Astrocyte (in vitro differentiated cells and primary cell): ENCODE measurements at regions not wholly inside any gene's neighbourhood (a gene's known extent, or its start where the extent isn't known, plus 50 kb on each side); places are given as distances from the start of the nearest gene placed in this dataset.

Experiments used
- DNase-seq: peaks from one replicate; pipeline ENCODE4 v3.0.0-alpha.2; 2010; ENCODE audit warnings: low read depth
- FAIRE-seq: peaks from 2 replicates; lab custom pipeline; 2011; peaks lifted over from hg19 to GRCh38; lab: Jason Lieb, UNC
- H2AFZ ChIP-seq: 2 replicates; pipeline ENCODE4 v1.6.0; 2012; ENCODE audit warnings: low read depth, low read length, inconsistent platforms
- H3K27ac ChIP-seq: 2 replicates; pipeline ENCODE4 v1.5.1; 2011; ENCODE audit warnings: low read depth, low read length, inconsistent platforms
- H3K27me3 ChIP-seq: 2 replicates; pipeline ENCODE4 v1.6.0; 2011; ENCODE audit warnings: low read length, inconsistent platforms; ENCODE audit not compliant: insufficient read depth
- H3K36me3 ChIP-seq: 2 replicates; pipeline ENCODE4 v1.5.1; 2011; ENCODE audit warnings: low read length, inconsistent platforms; ENCODE audit not compliant: insufficient read depth
- H3K4me1 ChIP-seq: 2 replicates; pipeline ENCODE4 v1.5.1; 2011; ENCODE audit warnings: low read length, inconsistent platforms; ENCODE audit not compliant: insufficient read depth
- H3K4me2 ChIP-seq: 2 replicates; pipeline ENCODE4 v1.6.0; 2012; ENCODE audit warnings: low read length, inconsistent platforms
- H3K4me3 ChIP-seq: 2 replicates; pipeline ENCODE4 v1.5.1; 2011; ENCODE audit warnings: low read depth, mild to moderate bottlenecking, low read length, inconsistent platforms; ENCODE audit not compliant: insufficient read depth
- H3K79me2 ChIP-seq: 2 replicates; pipeline ENCODE4 v1.6.0; 2012; ENCODE audit warnings: mild to moderate bottlenecking, low read length, inconsistent platforms; ENCODE audit not compliant: insufficient read depth
- H3K9ac ChIP-seq: 2 replicates; pipeline ENCODE4 v1.6.0; 2012; ENCODE audit warnings: mild to moderate bottlenecking, low read length, inconsistent platforms
- H3K9me3 ChIP-seq: 2 replicates; pipeline ENCODE4 v1.5.1; 2012; ENCODE audit warnings: low read depth, mild to moderate bottlenecking, low read length, inconsistent platforms; ENCODE audit not compliant: insufficient read depth
- H4K20me1 ChIP-seq: 2 replicates; pipeline ENCODE4 v1.6.0; 2012; ENCODE audit warnings: low read length, inconsistent platforms; ENCODE audit not compliant: insufficient read depth
- H3K27ac Mint-ChIP-seq: one replicate; pipeline ENCODE4 v1.8.0; 2021; ENCODE audit warnings: mild to moderate bottlenecking, mixed read lengths; ENCODE audit not compliant: unreplicated experiment
- H3K27me3 Mint-ChIP-seq: one replicate; pipeline ENCODE4 v1.8.0; 2021; ENCODE audit warnings: low read depth, mixed read lengths; ENCODE audit not compliant: unreplicated experiment
- H3K36me3 Mint-ChIP-seq: one replicate; pipeline ENCODE4 v1.8.0; 2021; ENCODE audit warnings: low read depth, mixed read lengths; ENCODE audit not compliant: unreplicated experiment
- H3K4me1 Mint-ChIP-seq: one replicate; pipeline ENCODE4 v1.8.0; 2021; ENCODE audit warnings: low read depth, mixed read lengths; ENCODE audit not compliant: unreplicated experiment
- H3K4me3 Mint-ChIP-seq: one replicate; pipeline ENCODE4 v1.8.0; 2021; ENCODE audit warnings: mild to moderate bottlenecking, moderate library complexity, mixed read lengths; ENCODE audit not compliant: unreplicated experiment
- H3K9me3 Mint-ChIP-seq: one replicate; pipeline ENCODE4 v1.8.0; 2021; ENCODE audit warnings: mild to moderate bottlenecking, mixed read lengths; ENCODE audit not compliant: unreplicated experiment
- EZH2 ChIP-seq: IDR thresholded peaks from 2 replicates; pipeline ENCODE4 v1.6.1; 2012; ENCODE audit warnings: mild to moderate bottlenecking, low read length, inconsistent platforms; ENCODE audit not compliant: insufficient read depth
- TF ChIP-seq, protein P1 (sequence below): IDR thresholded peaks from 2 replicates; pipeline ENCODE4 v1.5.1; 2011; ENCODE audit warnings: low read depth, mild to moderate bottlenecking, inconsistent platforms, low read length, moderate library complexity; ENCODE audit not compliant: insufficient read depth

DNA sequence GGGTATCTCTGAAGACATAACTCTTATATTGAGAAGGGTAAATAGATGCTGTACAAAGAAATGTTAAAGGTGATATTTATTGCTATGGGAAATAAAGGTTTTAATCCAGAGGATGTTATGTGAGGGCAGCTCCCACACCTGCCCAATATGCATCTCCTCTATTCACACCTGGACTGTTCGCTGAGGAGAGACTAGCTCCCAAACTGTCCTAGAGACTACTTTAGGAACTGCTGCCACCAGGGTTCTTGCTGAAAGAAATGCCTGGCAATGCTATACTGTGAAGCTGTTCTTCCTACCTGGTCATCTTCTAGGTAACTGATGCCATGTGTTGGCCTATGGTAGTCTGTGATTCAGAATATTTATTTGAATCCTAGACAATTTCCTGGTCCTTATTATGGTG, 1421.5 kb upstream of the SPRY2 start:
- Histone ChIP-seq H4K20me1 (no peaks in the 10 kb centered on the region), H3K4me1 (no peaks in the 10 kb centered on the region), H3K9me3 (peaks cover 5% of the 10 kb centered on the region)

DNA sequence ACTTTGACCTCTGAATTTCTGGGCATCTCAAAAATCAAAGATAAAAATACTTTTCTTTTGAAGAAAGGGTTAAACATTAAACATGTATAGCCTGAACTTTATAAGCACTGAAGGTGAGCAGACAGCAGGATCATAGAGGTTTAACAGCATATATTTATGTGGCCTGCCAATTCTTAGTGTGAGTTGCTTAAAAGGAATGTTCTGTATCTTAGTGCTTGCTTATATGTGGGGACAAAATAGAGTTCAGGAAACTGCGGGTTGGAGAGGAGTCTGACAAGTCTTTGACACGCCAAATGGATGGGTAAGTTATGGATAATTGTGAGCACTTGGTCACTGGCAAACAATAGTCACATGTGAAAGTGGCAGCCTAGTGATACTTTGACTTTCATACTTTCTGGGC, 1419.4 kb upstream of the SPRY2 start:
- Histone ChIP-seq H3K36me3 (no peaks in the 10 kb centered on the region), H3K9me3 (peaks cover 5% of the 10 kb centered on the region), H4K20me1 (no peaks in the 10 kb centered on the region), H3K27ac (no peak overlapping the region), H3K4me2 (no peak overlapping the region), H2AFZ (no peak overlapping the region), H3K4me3 (no peak overlapping the region), H3K27me3 (no peaks in the 10 kb centered on the region), H3K79me2 (no peaks in the 10 kb centered on the region), H3K9ac (no peak overlapping the region), H3K4me1 (no peaks in the 10 kb centered on the region)
- DNase-seq (no peak), FAIRE-seq (no peak)
- H3K4me3 Mint-ChIP-seq: no peak overlapping the region
- H3K9me3 Mint-ChIP-seq: no peaks in the 10 kb centered on the region
- H3K27ac Mint-ChIP-seq: no peak overlapping the region
- H3K4me1 Mint-ChIP-seq: no peaks in the 10 kb centered on the region
- TF ChIP-seq, protein P1, sequence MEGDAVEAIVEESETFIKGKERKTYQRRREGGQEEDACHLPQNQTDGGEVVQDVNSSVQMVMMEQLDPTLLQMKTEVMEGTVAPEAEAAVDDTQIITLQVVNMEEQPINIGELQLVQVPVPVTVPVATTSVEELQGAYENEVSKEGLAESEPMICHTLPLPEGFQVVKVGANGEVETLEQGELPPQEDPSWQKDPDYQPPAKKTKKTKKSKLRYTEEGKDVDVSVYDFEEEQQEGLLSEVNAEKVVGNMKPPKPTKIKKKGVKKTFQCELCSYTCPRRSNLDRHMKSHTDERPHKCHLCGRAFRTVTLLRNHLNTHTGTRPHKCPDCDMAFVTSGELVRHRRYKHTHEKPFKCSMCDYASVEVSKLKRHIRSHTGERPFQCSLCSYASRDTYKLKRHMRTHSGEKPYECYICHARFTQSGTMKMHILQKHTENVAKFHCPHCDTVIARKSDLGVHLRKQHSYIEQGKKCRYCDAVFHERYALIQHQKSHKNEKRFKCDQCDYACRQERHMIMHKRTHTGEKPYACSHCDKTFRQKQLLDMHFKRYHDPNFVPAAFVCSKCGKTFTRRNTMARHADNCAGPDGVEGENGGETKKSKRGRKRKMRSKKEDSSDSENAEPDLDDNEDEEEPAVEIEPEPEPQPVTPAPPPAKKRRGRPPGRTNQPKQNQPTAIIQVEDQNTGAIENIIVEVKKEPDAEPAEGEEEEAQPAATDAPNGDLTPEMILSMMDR: no peak
- no peak for TF ChIP-seq EZH2
- no peaks in the 10 kb centered on the region for H3K36me3 Mint-ChIP-seq
- H3K27me3 Mint-ChIP-seq: no peaks in the 10 kb centered on the region

More for the DNA sequence above, 1421.5 kb upstream of the SPRY2 start:
- H3K4me3 ChIP-seq: no peak overlapping the region
- DNase-seq (no peak), FAIRE-seq (no peak)
- no peak for TF ChIP-seq EZH2
- TF ChIP-seq, protein P1: no peak
- no peak overlapping the region for H3K27ac Mint-ChIP-seq
- H3K9ac ChIP-seq: no peak overlapping the region
- no peaks in the 10 kb centered on the region for H3K36me3 ChIP-seq
- H3K4me3 Mint-ChIP-seq: no peak overlapping the region
- H3K4me2 ChIP-seq: no peak overlapping the region
- H3K36me3 Mint-ChIP-seq: no peaks in the 10 kb centered on the region
- H3K79me2 ChIP-seq: no peaks in the 10 kb centered on the region
- no peaks in the 10 kb centered on the region for H3K27me3 Mint-ChIP-seq
- no peaks in the 10 kb centered on the region for H3K27me3 ChIP-seq
- H2AFZ ChIP-seq: no peak overlapping the region
- no peak overlapping the region for H3K27ac ChIP-seq
- no peaks in the 10 kb centered on the region for H3K9me3 Mint-ChIP-seq
- no peaks in the 10 kb centered on the region for H3K4me1 Mint-ChIP-seq

GRCh38 chr13:81757348-81757970, 1416.5 kb upstream of the SPRY2 start:
- Histone ChIP-seq H3K9me3 (peaks cover 5% of the 10 kb centered on the region), H3K27ac (no peak overlapping the region), H3K27me3 (no peaks in the 10 kb centered on the region), H3K36me3 (no peaks in the 10 kb centered on the region), H3K4me3 (no peak overlapping the region), H3K4me2 (no peak overlapping the region), H3K79me2 (no peaks in the 10 kb centered on the region), H3K9ac (no peak overlapping the region), H3K4me1 (no peaks in the 10 kb centered on the region), H4K20me1 (no peaks in the 10 kb centered on the region), H2AFZ (no peak overlapping the region)
- H3K4me1 Mint-ChIP-seq: no peaks in the 10 kb centered on the region
- no peak for FAIRE-seq
- no peaks in the 10 kb centered on the region for H3K36me3 Mint-ChIP-seq
- TF ChIP-seq EZH2: no peak
- TF ChIP-seq, protein P1: no peak
- DNase-seq: no peak
- H3K27me3 Mint-ChIP-seq: no peaks in the 10 kb centered on the region
- H3K9me3 Mint-ChIP-seq: no peaks in the 10 kb centered on the region
- no peak overlapping the region for H3K27ac Mint-ChIP-seq
- H3K4me3 Mint-ChIP-seq: no peak overlapping the region
